NCI-H82 treated with DMSO at 0.1 percent for 48 hours (cell line): ENCODE measurements at regions not wholly inside any gene's neighbourhood (a gene's known extent, or its start where the extent isn't known, plus 50 kb on each side); places are given as distances from the start of the nearest gene placed in this dataset.
"Not testable (repeated sequence)": the region's sequence is repeated elsewhere in the genome, so short reads cannot be mapped to it uniquely, and the experiment has no call there.

Experiments
- DNase-seq: peaks from one replicate; lab custom pipeline; 2025; ENCODE audit not compliant: unreplicated experiment; lab: John Stamatoyannopoulos, UW

DNA sequence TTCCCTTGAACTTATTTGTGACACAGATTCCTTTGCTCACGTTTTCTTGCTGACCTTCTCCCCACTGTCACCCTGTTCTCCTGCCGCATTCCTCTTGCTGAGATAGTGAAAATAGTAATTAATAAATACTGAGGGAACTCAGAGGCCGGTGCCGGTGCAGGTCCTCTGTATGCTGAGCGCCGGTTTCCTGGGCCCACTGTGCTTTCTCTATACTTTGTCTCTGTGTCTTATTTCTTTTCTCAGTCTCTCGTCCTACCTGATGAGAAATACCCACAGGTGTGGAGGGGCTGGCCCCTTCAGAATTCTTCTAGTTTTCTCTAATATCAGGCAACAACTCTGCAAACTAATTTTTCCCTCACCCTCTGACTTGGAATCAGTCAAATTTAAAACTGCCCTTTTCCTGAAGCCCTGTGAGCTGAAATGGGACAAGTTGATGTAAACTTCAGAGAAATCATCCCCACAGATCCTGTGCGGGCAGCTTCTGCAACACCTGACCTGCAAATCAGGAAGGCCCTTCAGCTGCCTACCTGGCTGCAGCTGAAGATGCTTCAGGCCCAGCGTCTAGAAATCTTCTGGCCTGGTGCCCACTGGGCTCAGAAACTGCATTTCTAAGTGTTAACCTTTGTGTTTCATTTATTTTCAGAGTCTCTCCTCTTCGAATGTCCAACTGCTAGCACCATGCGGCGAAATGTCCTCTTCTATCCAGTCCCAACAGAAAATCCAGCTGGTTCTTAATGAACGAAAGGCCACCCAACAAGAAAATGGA lies 149.7 kb downstream of the TMEM121 start:
- DNase-seq = not testable (repeated sequence)

DNA sequence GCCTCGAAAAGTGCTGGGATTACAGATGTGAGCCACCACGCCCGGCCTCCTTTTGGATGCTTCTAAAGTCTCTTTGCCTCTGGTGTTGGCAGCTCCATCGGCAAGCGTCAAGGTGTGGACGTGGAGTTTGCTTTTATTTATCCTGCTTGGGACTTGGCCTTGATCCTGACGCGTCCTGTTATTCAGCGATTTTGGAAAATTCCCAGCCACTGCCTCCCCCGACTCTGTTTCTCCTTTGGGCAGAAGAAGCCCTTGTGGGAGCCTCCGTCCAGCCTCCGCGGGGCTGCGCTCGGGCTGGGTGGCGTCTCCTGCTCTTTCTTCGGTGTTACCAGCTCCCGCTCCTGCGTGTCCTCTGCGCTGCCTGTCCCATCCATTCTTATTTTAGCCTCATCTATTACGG lies 151.7 kb downstream of the TMEM121 start:
- DNase-seq = not testable (repeated sequence)

DNA sequence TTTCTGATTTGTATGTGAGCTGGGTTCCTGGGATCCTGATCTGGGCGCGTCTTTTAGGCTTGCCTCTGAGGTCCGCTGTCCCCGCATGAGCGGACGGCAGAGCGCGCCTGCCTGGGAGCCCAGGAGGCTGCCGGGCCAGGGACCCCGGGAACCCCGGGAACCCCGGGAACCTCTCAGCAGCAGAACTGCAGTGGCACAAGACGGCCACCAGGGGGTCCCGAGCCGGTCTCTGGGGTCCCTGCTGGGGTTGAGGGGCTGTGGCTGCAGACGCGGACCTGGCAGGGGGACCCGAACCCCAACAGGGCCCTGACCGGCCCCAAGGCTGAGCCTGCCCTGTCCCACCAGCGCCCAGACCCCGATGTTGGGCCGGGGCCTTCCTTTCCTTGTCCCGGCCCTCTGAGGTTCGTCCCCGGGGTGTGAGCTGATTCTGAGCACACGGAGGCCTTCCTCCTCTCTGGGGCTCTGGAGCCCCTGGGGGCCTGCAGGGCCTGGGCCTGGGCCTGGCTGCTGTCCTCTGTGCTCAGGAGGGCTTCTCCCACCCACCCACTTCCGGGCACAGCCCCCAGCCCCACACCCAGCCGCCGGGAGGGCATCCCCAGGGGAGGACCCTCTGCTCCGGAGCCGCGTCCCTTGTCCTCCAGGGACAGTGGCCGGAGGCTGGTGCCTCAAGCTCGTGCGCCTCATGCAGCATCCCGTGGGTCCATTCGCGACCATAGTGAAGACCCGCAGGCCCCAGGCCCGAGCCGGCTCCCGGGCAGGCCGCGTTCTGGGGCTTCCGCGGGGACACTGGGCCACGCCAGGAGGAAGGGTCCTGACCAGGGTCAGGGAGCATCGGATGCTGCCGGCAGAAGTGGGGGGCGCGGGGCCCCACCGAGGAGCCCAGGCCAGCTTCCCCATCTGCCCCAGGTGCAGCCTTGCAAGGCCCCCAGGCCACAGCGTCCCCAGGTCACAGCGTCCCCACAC lies 152.9 kb downstream of the TMEM121 start:
- not testable (repeated sequence) for DNase-seq

DNA sequence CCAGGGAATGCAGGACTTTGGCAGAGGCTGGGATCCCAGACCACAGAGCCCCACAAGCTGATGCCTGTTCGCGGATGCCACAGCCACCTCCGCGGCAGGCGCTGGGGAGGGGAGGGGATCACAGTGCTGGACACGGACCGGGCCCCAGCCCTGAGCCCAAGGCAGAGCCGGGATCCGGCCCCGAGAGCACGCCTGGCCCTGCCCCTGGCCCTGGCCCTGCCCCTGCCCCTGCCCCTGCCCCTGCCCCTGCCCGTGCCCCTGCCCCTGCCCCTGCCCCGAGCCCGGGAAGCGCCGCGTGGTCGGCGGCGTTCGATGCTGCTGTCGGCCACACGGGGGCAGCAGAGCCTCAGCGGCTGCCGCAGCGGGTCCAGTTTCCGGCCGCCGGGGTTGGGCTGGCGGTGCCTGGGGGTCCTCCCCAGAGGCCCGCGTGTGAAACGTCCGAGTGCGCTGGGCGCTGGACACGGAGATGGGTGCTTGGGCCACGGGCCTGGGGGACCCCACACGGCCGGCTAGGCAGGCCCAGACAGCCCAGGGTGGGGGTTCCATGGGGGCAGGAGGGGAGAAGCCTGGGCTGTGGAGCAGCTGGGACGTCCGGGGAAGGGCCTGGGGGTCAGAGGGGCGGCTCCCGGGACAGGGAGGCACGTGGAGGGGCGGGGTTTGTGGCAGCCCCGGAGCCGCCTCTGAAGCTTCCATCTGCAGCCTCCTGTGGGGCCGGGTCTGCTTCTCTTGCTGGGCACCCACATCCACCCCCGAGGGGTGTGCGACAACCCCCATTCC lies 153.8 kb downstream of the TMEM121 start:
- DNase-seq = not testable (repeated sequence)

DNA sequence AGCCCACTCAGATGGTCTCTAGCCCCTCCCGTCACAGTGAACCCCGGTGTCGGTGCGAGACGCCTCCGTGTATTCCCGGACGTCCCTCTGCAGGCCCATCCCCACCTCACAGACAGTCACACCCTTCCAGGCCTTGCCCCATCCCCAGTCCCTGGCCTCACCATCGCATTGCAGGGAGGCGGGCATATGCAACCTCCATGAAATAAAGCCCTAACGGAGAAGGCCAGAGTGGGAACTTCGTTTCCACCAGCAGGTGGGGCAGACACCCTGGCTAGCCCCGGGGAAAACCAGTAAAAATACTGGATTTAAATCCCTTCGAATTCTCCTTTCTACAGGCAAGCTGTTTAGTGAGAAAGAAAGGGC lies 154.3 kb downstream of the TMEM121 start:
- DNase-seq = not testable (repeated sequence)

DNA sequence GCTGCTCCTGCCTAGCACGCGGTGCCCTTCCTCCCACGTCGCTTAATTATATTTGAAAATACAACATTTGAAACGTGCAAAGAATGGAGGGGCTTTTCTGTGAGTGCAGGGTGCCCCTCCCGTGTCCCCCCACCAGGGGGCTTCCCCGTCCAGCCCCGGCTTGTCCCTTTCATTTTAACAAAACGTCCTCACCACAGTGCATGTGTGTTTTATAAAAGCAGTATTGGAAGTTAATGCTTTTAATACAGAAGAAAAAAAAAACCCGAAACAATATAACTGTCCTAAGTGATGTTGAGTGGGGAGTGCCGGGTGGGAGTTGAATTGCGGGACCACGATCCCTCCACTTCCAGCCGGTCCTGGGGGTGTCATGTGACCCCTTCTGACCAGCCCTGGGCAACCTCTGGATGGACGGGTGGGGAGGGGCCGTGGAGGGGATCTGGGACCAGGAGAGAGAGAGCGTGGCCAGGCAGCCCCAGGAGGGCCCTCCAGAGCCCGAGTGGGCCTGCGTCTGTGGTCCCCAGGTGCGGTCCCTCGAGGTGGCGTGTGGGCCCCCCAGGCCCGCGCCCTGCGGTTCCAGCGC lies 155.3 kb downstream of the TMEM121 start:
- not testable (repeated sequence) for DNase-seq

DNA sequence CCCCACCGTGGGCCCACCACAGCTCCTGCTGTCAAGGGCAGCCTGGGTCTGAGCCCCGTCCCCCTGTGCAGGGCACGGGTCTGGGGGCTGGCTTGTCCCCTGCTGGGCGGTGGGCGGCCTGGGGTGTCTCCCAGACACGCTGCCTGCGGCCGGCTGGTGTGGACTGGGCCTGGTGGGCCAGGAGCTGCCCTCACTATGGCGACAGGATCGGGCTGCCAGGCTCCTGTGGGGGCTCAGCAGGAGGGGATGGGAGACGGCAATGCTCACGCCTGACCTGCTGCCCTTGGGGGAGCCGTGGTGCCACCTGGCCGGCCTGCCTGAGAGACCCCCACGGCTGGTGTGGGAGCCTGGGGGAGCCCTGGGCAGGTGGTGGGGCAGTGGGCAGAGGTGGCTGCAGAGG lies 156.1 kb downstream of the TMEM121 start:
- DNase-seq = not testable (repeated sequence)

DNA sequence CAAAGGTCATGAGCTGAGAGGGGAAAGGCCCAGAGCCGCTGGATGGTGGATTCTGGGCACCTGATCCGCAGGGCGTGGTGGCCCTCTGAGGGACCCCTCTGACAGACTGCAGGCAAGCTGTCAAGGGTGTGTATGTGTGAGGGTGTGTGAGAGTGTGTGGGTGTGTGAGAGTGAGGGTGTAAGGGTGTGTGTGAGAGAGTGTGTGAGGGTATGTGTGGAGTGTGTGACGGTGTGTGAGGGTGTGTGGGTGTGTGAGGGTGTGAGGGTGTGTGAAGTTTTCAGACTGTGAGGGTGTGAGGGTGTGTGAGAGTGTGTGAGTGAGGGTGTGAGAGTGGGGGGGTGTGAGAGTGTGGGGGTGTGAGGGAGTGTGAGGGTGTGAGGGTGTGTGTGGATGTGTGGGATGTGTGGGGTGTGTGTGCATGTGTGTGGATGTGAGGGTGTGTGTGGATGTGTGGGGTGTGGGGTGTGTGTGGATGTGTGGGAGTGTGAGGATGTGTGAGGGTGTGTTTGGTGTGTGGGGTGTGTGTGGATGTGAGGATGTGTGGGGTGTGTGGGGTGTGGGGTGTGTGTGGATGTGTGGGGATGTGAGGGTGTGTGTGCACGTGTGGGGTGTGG lies 156.7 kb downstream of the TMEM121 start:
- DNase-seq = no peak

DNA sequence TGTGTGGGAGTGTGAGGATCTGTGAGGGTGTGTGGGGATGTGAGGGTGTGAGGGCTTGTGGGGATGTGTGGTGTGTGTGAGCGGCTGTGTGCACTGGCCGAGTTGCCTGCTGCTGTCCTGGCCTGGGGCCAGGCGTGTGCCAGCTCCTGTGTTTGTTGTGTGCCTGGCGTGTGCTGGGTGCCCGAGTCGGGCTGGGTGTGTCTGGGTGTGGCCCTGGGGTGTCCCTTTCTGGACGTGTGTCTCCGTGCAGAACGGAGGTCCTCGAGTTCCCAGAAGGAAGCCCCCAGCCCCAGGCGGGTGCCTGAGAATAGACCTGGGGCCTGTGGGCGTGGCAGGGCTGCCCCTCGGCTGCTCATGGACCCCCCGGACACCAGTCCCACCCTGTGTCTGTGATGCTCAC lies 157.7 kb downstream of the TMEM121 start:
- DNase-seq = not testable (repeated sequence)

DNA sequence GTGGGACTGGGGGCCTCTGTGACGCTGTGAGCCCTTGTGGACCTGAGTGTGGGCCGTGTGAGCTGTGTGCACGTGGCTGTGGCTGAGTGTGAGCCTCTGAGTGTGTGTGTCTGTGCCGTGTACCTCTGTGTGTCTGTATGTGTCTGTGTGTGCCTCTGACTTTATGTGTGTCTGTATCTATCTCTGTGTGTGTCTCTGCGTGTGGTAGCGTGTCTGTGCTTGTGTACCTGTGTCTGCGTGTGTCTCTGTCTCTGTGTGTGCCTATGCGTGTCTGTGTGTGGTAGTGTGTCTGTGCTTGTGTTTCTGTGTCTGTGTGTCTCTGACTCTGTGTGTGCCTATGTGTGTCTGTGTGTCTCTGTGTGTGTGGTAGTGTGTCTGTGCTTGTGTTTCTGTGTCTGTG lies 158.2 kb downstream of the TMEM121 start:
- DNase-seq = not testable (repeated sequence)

DNA sequence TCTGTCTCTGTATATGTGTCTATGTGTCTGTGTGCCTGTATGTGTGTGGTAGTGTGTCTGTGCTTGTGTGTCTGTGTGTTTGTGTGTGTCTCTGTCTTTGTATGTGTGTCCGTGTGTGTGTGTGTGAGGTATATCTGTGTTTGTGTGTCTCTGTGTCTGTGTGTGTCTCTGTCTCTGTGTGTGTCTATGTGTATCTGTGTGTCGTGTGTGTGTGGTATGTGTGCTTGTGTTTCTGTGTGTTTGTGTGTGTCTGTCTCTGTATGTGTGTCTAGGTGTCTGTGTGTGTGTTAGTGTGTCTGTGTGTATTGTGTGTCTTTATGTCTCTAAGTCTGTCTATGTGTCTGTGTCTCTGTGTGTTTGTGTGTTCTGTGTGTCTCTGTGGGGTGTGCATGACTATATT lies 158.6 kb downstream of the TMEM121 start:
- DNase-seq = no peak

DNA sequence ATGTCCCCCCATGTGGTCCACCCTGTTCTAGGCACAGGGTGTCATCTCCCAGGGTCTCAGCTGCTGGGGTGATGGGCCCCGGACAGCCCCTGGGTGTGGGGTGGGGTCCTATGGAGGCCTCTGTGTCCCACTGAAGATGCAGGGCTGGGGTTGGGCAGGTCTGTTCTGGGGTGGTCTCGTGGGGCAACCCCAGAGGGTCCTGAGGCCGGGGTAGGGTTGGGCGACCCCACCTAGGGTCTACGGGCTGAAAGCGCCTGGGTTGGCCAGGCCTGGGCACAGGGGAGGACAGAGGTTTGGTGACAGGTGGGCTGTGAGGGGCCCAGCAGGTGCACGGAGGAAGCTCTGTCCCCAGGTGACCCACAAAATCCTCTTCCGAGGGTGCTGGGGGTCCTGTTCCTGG lies 159.2 kb downstream of the TMEM121 start:
- DNase-seq = not testable (repeated sequence)

DNA sequence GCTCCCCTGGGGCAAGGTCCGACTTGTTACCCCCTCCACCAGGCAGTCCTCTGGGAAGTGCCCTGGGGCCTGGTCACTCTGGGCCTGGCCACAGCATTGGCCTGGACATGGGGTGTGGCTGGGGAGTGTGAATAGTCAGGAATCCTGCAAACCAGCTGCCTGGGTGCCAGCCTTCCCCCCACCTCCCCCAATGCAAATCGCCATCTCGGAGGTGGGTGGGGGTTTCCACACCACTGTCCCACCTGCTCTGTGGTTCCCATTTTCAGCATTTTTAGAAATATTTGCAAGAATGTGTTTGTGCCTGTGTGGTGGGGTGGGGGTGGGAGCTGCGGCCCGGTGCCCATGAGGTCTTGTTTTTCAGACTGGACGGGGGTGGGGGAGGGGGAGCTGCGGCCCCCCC lies 159.7 kb downstream of the TMEM121 start:
- DNase-seq = not testable (repeated sequence)

DNA sequence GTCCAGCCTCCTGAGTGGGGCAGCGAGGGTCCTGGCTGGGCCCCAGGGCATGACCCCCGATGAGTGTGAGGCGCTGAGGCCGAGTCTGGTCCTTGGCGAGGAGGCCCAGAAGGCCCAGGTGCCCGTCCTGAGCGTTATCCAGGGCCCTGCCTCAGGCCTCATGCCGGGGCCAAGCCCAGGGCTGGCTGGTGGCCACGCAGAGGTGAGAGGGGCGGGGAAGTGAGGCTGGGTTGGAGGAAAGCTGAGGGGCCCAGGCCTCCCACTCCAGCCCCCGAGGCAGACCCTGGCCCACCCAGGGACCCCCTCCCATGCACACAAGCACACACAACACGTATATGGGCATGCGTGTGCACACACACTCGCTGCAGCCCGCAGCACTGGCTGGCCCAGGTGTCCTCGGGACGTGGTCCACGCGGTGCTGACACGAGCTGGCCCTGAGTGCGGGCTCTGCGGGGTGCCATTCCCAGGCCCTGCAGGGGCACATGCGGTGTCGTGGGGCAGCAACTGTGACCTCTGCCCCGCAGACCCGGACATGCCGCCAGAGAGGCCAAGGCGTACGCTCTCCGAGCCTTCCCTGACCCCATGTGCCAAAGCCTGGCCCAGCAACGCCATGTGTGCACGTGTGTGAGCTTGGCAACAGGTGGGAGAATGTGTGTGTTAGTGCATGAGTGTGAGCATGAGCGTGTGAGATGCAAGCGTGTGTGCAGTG lies 160.2 kb downstream of the TMEM121 start:
- DNase-seq = not testable (repeated sequence)

DNA sequence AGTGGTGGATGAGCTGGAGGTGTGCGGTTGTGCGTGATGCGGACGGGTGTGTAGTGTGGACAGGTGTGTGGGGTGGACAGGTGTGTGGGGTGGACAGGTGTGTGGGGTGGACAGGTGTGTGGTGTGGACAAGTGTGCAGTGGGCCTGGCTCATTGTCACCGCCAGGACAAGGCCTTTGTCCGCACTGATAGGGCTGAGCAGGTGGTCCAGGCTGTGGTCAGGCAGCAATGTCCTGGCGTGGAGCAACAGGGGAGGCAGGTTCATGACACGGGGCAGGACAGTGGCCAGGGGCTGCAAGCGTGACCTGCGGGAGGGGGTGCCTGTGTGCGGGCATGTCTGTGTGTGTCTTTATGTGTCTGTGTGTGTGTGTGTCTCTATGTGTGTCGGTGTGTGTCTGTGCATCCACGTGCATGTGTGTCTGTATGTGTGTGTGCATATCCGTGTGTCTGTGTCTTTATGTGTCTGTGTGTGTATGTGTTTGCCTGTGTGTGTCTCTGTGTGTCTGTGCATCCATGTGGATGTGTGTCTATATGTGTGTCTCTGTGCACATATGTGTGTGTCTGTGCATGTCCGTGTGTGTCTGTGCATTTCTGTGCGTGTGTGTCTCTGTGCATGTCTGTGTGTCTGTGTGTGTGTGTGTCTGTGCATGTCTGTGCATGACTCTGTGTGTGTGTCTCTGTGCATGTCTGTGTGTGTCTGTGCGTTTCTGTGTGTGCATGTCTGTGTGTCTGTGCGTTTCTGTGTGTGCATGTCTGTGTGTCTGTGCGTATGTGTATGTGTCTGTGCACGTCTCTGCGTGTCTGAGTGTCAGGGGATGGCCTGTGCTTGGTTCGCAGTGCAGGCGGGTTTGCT lies 161.0 kb downstream of the TMEM121 start:
- not testable (repeated sequence) for DNase-seq

DNA sequence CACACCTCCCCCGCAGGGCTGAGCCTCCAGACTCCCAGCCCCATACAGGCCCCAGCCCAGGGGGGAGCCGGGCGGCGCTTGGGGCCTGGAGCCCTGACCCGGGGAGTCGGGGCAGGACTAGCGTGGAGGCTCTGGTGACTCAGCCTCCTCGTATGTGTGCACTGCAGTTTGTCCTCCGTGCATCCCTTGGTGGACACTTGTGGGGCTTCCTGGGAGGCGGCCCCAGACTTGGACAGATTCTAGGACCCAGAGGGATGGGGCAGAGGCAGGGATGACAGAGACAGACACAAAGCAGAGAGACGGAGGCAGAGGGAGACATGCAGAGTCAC lies 161.6 kb downstream of the TMEM121 start:
- DNase-seq = not testable (repeated sequence)

DNA sequence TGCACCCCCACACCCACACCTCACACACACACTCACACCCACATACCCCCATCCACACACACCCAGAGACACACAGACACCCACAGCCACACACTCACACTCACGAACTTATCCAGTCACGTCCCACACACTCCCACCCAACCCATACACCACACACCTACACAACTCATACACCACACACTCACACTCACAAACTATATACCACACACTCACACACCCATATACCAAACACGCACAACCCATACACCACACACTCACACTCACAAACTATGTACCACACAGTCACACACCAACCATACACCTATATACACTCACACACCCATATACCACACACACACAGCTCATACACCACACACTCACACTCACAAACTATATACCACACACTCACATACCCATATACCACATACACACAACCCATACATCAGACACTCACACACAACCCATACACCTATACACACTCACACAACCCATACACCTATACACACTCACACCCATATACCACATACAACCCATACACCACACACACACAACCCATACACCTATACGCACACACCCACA lies 162.4 kb downstream of the TMEM121 start:
- not testable (repeated sequence) for DNase-seq

DNA sequence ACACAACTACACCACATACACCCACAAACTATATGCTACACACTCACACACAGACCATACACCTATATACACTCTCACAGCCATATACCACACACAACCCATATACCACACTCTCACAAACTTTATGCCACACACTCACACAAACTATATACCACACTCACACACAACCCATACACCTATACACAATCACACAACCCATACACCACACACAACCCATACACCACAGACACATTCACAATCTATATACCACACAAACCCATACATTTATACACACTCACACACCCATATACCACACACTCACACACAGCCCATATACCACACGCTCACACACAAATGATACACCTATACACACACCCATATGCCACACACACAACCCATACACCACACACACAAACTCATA lies 163.3 kb downstream of the TMEM121 start:
- no peak for DNase-seq

DNA sequence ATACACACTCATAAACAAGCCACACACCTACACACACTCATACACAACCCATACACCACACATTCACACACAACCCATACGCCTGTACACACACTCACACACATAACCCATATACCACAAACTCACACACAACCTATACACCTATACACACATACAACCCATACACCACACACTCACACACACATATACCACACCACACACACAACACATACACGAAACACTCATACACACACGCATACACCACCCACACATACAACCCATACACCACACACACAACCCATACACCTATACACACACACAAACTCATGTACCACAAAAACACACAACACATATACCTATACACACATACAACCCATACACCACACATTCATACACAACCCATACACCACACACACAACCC lies 164.3 kb downstream of the TMEM121 start:
- DNase-seq = no peak
